ENCODE measurements at regions not wholly inside any gene's neighbourhood (a gene's known extent, or its start where the extent isn't known, plus 50 kb on each side); places are given as distances from the start of the nearest gene placed in this dataset.

DNA sequence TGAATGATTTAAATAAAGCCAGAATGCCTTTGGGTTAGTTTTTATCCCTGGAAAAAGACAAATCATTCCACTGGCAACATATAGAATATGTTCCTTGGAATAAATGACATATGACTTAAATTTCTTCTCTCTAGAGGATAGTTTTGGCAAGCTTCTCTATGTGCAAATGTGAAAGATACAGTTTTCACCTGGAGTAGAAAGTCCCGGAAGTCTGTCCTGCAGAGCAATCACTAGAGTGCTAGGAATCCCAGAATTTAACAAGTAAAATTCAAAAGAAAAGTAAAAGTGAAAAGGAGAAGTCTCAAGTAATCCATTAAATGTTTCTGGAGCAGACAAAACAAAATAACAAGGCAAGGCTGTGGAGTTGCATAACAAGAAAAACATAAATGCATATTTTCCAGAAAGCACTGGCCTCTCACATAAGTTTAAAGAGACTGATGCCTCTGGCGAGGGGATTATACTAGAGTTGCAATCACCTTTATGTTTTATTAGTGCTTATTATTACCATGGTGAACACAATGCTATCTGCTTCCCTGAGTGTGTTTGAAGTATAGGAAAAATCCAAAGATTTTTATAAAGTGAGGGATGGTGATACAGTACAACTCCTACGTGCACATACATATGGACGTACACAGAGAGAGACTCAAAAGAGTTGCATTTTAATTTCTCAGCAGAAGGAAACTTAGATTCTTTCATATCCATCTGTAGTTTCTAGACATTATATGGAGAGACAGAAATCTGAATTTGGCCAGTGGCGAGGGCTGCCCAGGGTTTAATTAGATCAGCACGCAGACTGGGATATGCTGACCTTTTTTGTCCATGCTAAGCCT is 188.3 kb upstream of the ANKRD55 start:
- WGBS (ENCODE audit: low lambda C conversion rate), result 77% methylated on average over 6 of the region's 6 CpGs
- no peak overlapping the region for H3K4me2 ChIP-seq
- peaks cover 11% of the 10 kb centered on the region; the same call in 1 of the 2 replicates for H3K9me3 ChIP-seq
- peaks cover 0 to under 1% of the 10 kb centered on the region in 2 experiments; a peak in 1 of 4 replicates for H3K4me1 ChIP-seq (ENCODE audit: control insufficient read depth in 1 of 2, insufficient read depth in 2 of 2, low read depth in 1 of 2, low read length in 1 of 2)
- no peak for DNase-seq
- H4K20me1 ChIP-seq (ENCODE audit: insufficient read depth), result no peaks in the 10 kb centered on the region
- ChIA-PET POLR2A (no interaction called here), CTCF (interaction anchor here (0.8 kb wide), 1 partner anchor 19 kb away, joined by 3 read pairs; no protein-coding TSS in a partner anchor)
- TF ChIP-seq FOSL2 (IDR thresholded peaks at IDR 0.05; ENCODE audit: borderline replicate concordance, low read depth) (no peak), RFX5 (IDR thresholded peaks at IDR 0.05; ENCODE audit: low read length) (no peak), POLR2AphosphoS5 (IDR thresholded peaks at IDR 0.05; ENCODE audit: low read depth, low read length) (no peak), CHD2 (IDR thresholded peaks at IDR 0.05; ENCODE audit: low read length, partially characterized antibody) (no peak), FOXM1 (IDR thresholded peaks at IDR 0.05; ENCODE audit: low read depth) (no peak), YY1 (IDR thresholded peaks at IDR 0.05; ENCODE audit: low read depth) (no peak), TAF1 (IDR thresholded peaks at IDR 0.05; ENCODE audit: borderline replicate concordance, low read depth, low read length) (no peak), NRF1 (IDR thresholded peaks at IDR 0.05; ENCODE audit: low read depth, low read length) (no peak), RXRA (IDR thresholded peaks at IDR 0.05; ENCODE audit: borderline replicate concordance, low read depth) (no peak), MXI1 (IDR thresholded peaks at IDR 0.05; ENCODE audit: low read depth, low read length) (no peak), TEAD4 (IDR thresholded peaks at IDR 0.05; ENCODE audit: borderline replicate concordance, insufficient read depth) (no peak), EZH2phosphoT487 (IDR thresholded peaks at IDR 0.05; ENCODE audit: borderline replicate concordance, low read depth) (no peak), TCF12 (IDR thresholded peaks at IDR 0.05) (no peak), SIN3A (IDR thresholded peaks at IDR 0.05; ENCODE audit: borderline replicate concordance, low read depth, low read length) (no peak), RCOR1 (IDR thresholded peaks at IDR 0.05; ENCODE audit: low read length) (no peak)
- TF ChIP-seq, protein P1, sequence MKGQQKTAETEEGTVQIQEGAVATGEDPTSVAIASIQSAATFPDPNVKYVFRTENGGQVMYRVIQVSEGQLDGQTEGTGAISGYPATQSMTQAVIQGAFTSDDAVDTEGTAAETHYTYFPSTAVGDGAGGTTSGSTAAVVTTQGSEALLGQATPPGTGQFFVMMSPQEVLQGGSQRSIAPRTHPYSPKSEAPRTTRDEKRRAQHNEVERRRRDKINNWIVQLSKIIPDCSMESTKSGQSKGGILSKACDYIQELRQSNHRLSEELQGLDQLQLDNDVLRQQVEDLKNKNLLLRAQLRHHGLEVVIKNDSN (IDR thresholded peaks at IDR 0.05; ENCODE audit: borderline replicate concordance, low read depth), result no peak
- TF ChIP-seq, protein P2, sequence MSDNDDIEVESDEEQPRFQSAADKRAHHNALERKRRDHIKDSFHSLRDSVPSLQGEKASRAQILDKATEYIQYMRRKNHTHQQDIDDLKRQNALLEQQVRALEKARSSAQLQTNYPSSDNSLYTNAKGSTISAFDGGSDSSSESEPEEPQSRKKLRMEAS (IDR thresholded peaks at IDR 0.05; ENCODE audit: low read depth), result no peak
- TF ChIP-seq, protein P3, sequence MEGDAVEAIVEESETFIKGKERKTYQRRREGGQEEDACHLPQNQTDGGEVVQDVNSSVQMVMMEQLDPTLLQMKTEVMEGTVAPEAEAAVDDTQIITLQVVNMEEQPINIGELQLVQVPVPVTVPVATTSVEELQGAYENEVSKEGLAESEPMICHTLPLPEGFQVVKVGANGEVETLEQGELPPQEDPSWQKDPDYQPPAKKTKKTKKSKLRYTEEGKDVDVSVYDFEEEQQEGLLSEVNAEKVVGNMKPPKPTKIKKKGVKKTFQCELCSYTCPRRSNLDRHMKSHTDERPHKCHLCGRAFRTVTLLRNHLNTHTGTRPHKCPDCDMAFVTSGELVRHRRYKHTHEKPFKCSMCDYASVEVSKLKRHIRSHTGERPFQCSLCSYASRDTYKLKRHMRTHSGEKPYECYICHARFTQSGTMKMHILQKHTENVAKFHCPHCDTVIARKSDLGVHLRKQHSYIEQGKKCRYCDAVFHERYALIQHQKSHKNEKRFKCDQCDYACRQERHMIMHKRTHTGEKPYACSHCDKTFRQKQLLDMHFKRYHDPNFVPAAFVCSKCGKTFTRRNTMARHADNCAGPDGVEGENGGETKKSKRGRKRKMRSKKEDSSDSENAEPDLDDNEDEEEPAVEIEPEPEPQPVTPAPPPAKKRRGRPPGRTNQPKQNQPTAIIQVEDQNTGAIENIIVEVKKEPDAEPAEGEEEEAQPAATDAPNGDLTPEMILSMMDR (IDR thresholded peaks at IDR 0.05), result no peak
- TF ChIP-seq, protein P4, sequence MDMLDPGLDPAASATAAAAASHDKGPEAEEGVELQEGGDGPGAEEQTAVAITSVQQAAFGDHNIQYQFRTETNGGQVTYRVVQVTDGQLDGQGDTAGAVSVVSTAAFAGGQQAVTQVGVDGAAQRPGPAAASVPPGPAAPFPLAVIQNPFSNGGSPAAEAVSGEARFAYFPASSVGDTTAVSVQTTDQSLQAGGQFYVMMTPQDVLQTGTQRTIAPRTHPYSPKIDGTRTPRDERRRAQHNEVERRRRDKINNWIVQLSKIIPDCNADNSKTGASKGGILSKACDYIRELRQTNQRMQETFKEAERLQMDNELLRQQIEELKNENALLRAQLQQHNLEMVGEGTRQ (IDR thresholded peaks at IDR 0.05; ENCODE audit: borderline replicate concordance, low read depth, low read length), result no peak
- TF ChIP-seq, protein P5, sequence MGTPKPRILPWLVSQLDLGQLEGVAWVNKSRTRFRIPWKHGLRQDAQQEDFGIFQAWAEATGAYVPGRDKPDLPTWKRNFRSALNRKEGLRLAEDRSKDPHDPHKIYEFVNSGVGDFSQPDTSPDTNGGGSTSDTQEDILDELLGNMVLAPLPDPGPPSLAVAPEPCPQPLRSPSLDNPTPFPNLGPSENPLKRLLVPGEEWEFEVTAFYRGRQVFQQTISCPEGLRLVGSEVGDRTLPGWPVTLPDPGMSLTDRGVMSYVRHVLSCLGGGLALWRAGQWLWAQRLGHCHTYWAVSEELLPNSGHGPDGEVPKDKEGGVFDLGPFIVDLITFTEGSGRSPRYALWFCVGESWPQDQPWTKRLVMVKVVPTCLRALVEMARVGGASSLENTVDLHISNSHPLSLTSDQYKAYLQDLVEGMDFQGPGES (IDR thresholded peaks at IDR 0.05; ENCODE audit: low read depth, low read length), result no peak
- H3K9me2 ChIP-seq, result no peaks in the 10 kb centered on the region
- H3K36me3 ChIP-seq (replicated peaks in 1 of 2; ENCODE audit: control insufficient read depth in 1 of 2, insufficient read depth in 2 of 2, low read length in 1 of 2), result no peaks in the 10 kb centered on the region
- no peak overlapping the region for H3K4me3 ChIP-seq (ENCODE audit: low read depth in 2 of 2, low read length in 1 of 2)
- no peaks in the 10 kb centered on the region for H3K79me2 ChIP-seq (ENCODE audit: insufficient read depth)
- no peaks in the 10 kb centered on the region for H3K27me3 ChIP-seq (ENCODE audit: insufficient read depth)
- H2AFZ ChIP-seq (ENCODE audit: low read depth), result no peak overlapping the region
- H3K9ac ChIP-seq, result no peak overlapping the region
- H3F3A ChIP-seq (replicated peaks; ENCODE audit: insufficient read depth), result no peaks in the 10 kb centered on the region
- no peak overlapping the region for H3K27ac ChIP-seq (ENCODE audit: low read depth in 2 of 2, low read length in 1 of 2)
